HepG2 (cell line): ENCODE measurements at regions not wholly inside any gene's neighbourhood (a gene's known extent, or its start where the extent isn't known, plus 50 kb on each side); places are given as distances from the start of the nearest gene placed in this dataset.

Experiments used
- ATAC-seq: fragments of 200-7000 bp; cut with Tn5 transposase; 3 replicates; pipeline ENCODE4 v1.9.1; 2020; ENCODE audit warnings: mild to moderate bottlenecking, moderate library complexity
- BruUV-seq: library from RNA; stranded (reverse); fragments of 400-500 nt; replicated peaks from 2 replicates; lab custom pipeline; 2021; lab: Mats Ljungman, UMichigan
- CTCF ChIA-PET: fragments of 300-600 bp; formaldehyde crosslinking; extraction: SDS; loops from one replicate; lab custom pipeline; 2021; ENCODE audit warnings: low total read pairs, inconsistent platforms, low intra/inter-chr PET ratio; lab: Yijun Ruan, JAX
- POLR2A ChIA-PET: fragments of 350-600 bp; sonication (Branson Sonifier 250); formaldehyde crosslinking; loops from one replicate; lab custom pipeline; 2020; ENCODE audit warnings: antibody characterized with exemption, inconsistent platforms; lab: Yijun Ruan, JAX
- DNase-seq: peaks from one replicate; pipeline ENCODE4 v3.0.0-alpha.2; 2015; ENCODE audit warnings: low spot score
- FAIRE-seq: peaks from 3 replicates; lab custom pipeline; 2011; peaks lifted over from hg19 to GRCh38; lab: Jason Lieb, UNC
- H2AFZ ChIP-seq: one replicate; pipeline ENCODE4 v1.6.1; 2011; ENCODE audit warnings: low read length, inconsistent platforms
- H3K27ac ChIP-seq: fragments of 300-600 bp; 3 replicates; pipeline ENCODE4 v1.8.0; 2011; ENCODE audit warnings: mixed run types, mild to moderate bottlenecking, mixed read lengths, low read length, inconsistent platforms; ENCODE audit not compliant: insufficient read depth; ENCODE audit errors: extremely low read length
- H3K27me3 ChIP-seq, 2 experiments: fragments of 200-600 bp in 1 of 2; 2 replicates in 1 of 2; 3 replicates in 1 of 2; pipeline versions ENCODE4 v1.6.0 to v1.8.0; 2011; ENCODE audit warnings: low read length in 2 of 2, mild to moderate bottlenecking in 2 of 2, moderate library complexity in 2 of 2, inconsistent platforms in 1 of 2; ENCODE audit not compliant: insufficient read depth in 2 of 2, control insufficient read depth in 1 of 2
- H3K36me3 ChIP-seq, 2 experiments: fragments of 200-600 bp in 1 of 2; replicated peaks in 1 of 2; 2 replicates in 1 of 2; 3 replicates in 1 of 2; pipeline versions ENCODE4 v1.5.1 to v1.8.0; 2011; ENCODE audit warnings: low read length in 2 of 2, inconsistent platforms in 1 of 2; ENCODE audit not compliant: insufficient read depth in 2 of 2, control insufficient read depth in 1 of 2
- H3K4me1 ChIP-seq: 2 replicates; pipeline ENCODE4 v1.5.1; 2012; ENCODE audit warnings: low read length, inconsistent platforms; ENCODE audit not compliant: insufficient read depth
- H3K4me2 ChIP-seq: 2 replicates; pipeline ENCODE4 v1.6.0; 2011; ENCODE audit warnings: low read depth, low read length, inconsistent platforms
- H3K4me3 ChIP-seq, 3 experiments: fragments of 200-600 bp in 1 of 3; sonication (generic), shearing (Covaris generic) in 1 of 3; replicated peaks in 1 of 3; 2 replicates each; pipeline ENCODE4 v1.5.1; 2011 to 2016; ENCODE audit warnings: low read length in 3 of 3, inconsistent platforms in 2 of 3, low read depth in 2 of 3, mild to moderate bottlenecking in 2 of 3, control low read depth in 1 of 3, mixed read lengths in 1 of 3; ENCODE audit not compliant: insufficient read depth in 1 of 3
- H3K79me2 ChIP-seq: one replicate; pipeline ENCODE4 v1.6.1; 2011; ENCODE audit warnings: low read length, inconsistent platforms; ENCODE audit not compliant: insufficient read depth
- H3K9ac ChIP-seq: 2 replicates; pipeline ENCODE4 v1.6.0; 2011; ENCODE audit warnings: mild to moderate bottlenecking, low read depth, low read length, inconsistent platforms; ENCODE audit not compliant: insufficient read depth
- H3K9me3 ChIP-seq: 2 replicates; pipeline ENCODE4 v1.5.1; 2012; ENCODE audit warnings: mild to moderate bottlenecking, low read length
- H4K20me1 ChIP-seq: 2 replicates; pipeline ENCODE4 v1.6.0; 2011; ENCODE audit warnings: inconsistent platforms, mild to moderate bottlenecking, low read length, moderate library complexity; ENCODE audit not compliant: insufficient read depth
- MAZ ChIP-seq, 2 experiments: sonication (generic) in 1 of 2; formaldehyde crosslinking in 1 of 2; IDR thresholded peaks; 2 replicates each; pipeline versions ENCODE4 v1.5.0 to v1.6.1; 2012 to 2020; ENCODE audit warnings: low read depth in 2 of 2, mild to moderate bottlenecking in 2 of 2, borderline replicate concordance in 1 of 2, improper control_type of control experiment in 1 of 2, low read length in 1 of 2, missing genetic modification reagents in 1 of 2, moderate library complexity in 1 of 2
- RELA ChIP-seq: sonication (generic); formaldehyde crosslinking; IDR thresholded peaks from 2 replicates; pipeline ENCODE4 v1.4.0; 2020; ENCODE audit warnings: missing genetic modification reagents
- TBX3 ChIP-seq: fragments of 450-650 bp; IDR thresholded peaks from 2 replicates; pipeline ENCODE4 v1.6.1; 2017; ENCODE audit warnings: antibody characterized with exemption, mild to moderate bottlenecking, inconsistent platforms, borderline replicate concordance
- ZBTB7B ChIP-seq: sonication (generic); formaldehyde crosslinking; IDR thresholded peaks from 2 replicates; pipeline ENCODE4 v1.4.0; 2020; ENCODE audit warnings: missing genetic modification reagents
- ZBTB8A ChIP-seq: sonication (generic); formaldehyde crosslinking; IDR thresholded peaks from 2 replicates; pipeline ENCODE4 v1.4.0; 2020; ENCODE audit warnings: mild to moderate bottlenecking, low read depth, missing genetic modification reagents, borderline replicate concordance
- ZNF382 ChIP-seq: sonication (generic); formaldehyde crosslinking; IDR thresholded peaks from 2 replicates; pipeline ENCODE4 v1.5.0; 2020; ENCODE audit warnings: missing genetic modification reagents, mild to moderate bottlenecking, borderline replicate concordance
- ZNF691 ChIP-seq: sonication (generic); formaldehyde crosslinking; IDR thresholded peaks from 2 replicates; pipeline ENCODE4 v1.4.0; 2020; ENCODE audit warnings: missing genetic modification reagents, low read depth, mild to moderate bottlenecking, borderline replicate concordance
- ZNF883 ChIP-seq: sonication (generic); formaldehyde crosslinking; IDR thresholded peaks from 2 replicates; pipeline ENCODE4 v1.5.1; 2020; ENCODE audit warnings: mild to moderate bottlenecking, missing genetic modification reagents; ENCODE audit errors: not compliant biosample characterization
- WGBS: methylation state at CpG from one replicate; pipeline ENCODE4 v1.1.6; 2017; ENCODE audit warnings: low lambda C conversion rate; 5-methylcytosine and 5-hydroxymethylcytosine counted together
- in situ Hi-C: cut with HindIII; loops from 2 replicates; pipeline ENCODE4 v1.10.0; 2017; ENCODE audit warnings: low pct_unique_long_range_greater_than_20kb; ENCODE audit not compliant: extremely low pct_ligation_motif_present
- intact Hi-C: fragments of 100-400 bp; cut with micrococcal nuclease; formaldehyde crosslinking; loops from one replicate; pipeline ENCODE4 v1.10.0; 2022; ENCODE audit not compliant: unreplicated experiment

- H3K4me1 ChIP-seq: peaks cover 36% of the 10 kb centered on the region
- no peak for TF ChIP-seq RELA (CRISPR knock-in tag)
- TF ChIP-seq ZNF691: no peak
- TF ChIP-seq ZBTB8A (CRISPR knock-in tag): no peak
- TF ChIP-seq MAZ (IDR thresholded peaks at IDR 0.05; ENCODE audit: borderline replicate concordance, low read depth, low read length): no peak
- TF ChIP-seq MAZ (CRISPR knock-in tag; IDR thresholded peaks at IDR 0.05; ENCODE audit: low read depth): no peak
- no peak for TF ChIP-seq ZNF883
- TF ChIP-seq TBX3: no peak
- TF ChIP-seq ZNF382 (CRISPR knock-in tag): no peak
- no peak for TF ChIP-seq ZBTB7B (CRISPR knock-in tag)
- TF ChIP-seq, all 625 proteins: peak for 0
- Histone ChIP-seq H3K4me2 (no peak overlapping the region), H3K36me3 (no peaks in the 10 kb centered on the region), H3K9ac (no peak overlapping the region), H2AFZ (no peak overlapping the region), H4K20me1 (no peaks in the 10 kb centered on the region), H3K27ac (no peak overlapping the region), H3K79me2 (no peaks in the 10 kb centered on the region), H3K27me3 (no peaks in the 10 kb centered on the region), H3K4me3 (no peak overlapping the region), H3K9me3 (no peaks in the 10 kb centered on the region)
- ATAC-seq (no peak), DNase-seq (no peak), FAIRE-seq (no peak)
- WGBS: 89% methylated on average over 6 of the region's 6 CpGs
- POLR2A ChIA-PET: interaction anchor here (0.7 to 1.4 kb wide), 2 partner anchors 9 to 10 kb away, joined by 3 to 6 read pairs; no protein-coding TSS in a partner anchor
- BruUV-seq: no TSS peak
- CTCF ChIA-PET: no interaction called here
- intact Hi-C loops: no loop called here
- in situ Hi-C loops: no loop called here
Observed at GRCh38 chr15:67955252-67955651, 98.9 kb upstream of the PIAS1 start.
